A549 (cell line): ENCODE measurements at regions not wholly inside any gene's neighbourhood (a gene's known extent, or its start where the extent isn't known, plus 50 kb on each side); places are given as distances from the start of the nearest gene placed in this dataset.

Experiments used
- ATAC-seq, 2 experiments: fragments of 200-7000 bp in 1 of 2; fragments of >200 bp in 1 of 2; cut with Nextera tagmentation in 1 of 2; cut with Tn5 transposase in 1 of 2; 3 replicates each; pipeline versions ENCODE4 v1.8.0 to v1.9.1; 2018 to 2020; ENCODE audit warnings: mild to moderate bottlenecking in 1 of 2, moderate library complexity in 1 of 2
- CTCF ChIA-PET: fragments of 300-600 bp; sonication (Branson Sonifier 250); formaldehyde crosslinking; extraction: SDS; loops from one replicate; lab custom pipeline; 2021; ENCODE audit warnings: antibody characterized with exemption, inconsistent platforms; lab: Yijun Ruan, JAX
- POLR2A ChIA-PET: fragments of 350-600 bp; formaldehyde crosslinking; extraction: SDS; loops from one replicate; lab custom pipeline; 2021; ENCODE audit warnings: antibody characterized with exemption, inconsistent platforms; lab: Yijun Ruan, JAX
- DNase-seq, 2 experiments: peaks; one replicate each; pipeline versions ENCODE4 v3.0.0 to v3.0.0-alpha.2; 2011 to 2016; ENCODE audit warnings: low read depth in 1 of 2, low spot score in 1 of 2
- FAIRE-seq: peaks from 2 replicates; lab custom pipeline; 2011; peaks lifted over from hg19 to GRCh38; lab: Jason Lieb, UNC
- H3K27ac ChIP-seq, 2 experiments: fragments of >200 bp; sonication (Bioruptor Twin); formaldehyde crosslinking; 3 replicates each; pipeline ENCODE4 v1.5.1; 2016 to 2017
- H3K4me1 ChIP-seq: fragments of >200 bp; sonication (Bioruptor Twin); formaldehyde crosslinking; 3 replicates; pipeline ENCODE4 v1.6.1; 2016
- H3K4me2 ChIP-seq: fragments of >200 bp; sonication (Bioruptor Twin); formaldehyde crosslinking; 3 replicates; pipeline ENCODE4 v1.6.1; 2016
- H3K4me3 ChIP-seq: fragments of >200 bp; sonication (Bioruptor Twin); formaldehyde crosslinking; 3 replicates; pipeline ENCODE4 v1.5.1; 2016
- H3K9me3 ChIP-seq: fragments of >200 bp; sonication (Bioruptor Twin); formaldehyde crosslinking; 3 replicates; pipeline ENCODE4 v1.6.1; 2016
- BHLHE40 ChIP-seq: IDR thresholded peaks from 2 replicates; pipeline ENCODE4 v1.6.1; 2012; ENCODE audit warnings: low read depth, low read length, inconsistent platforms
- CBX2 ChIP-seq: fragments of 200-600 bp; sonication (generic); IDR thresholded peaks from 2 replicates; pipeline ENCODE4 v1.6.1; 2016; ENCODE audit warnings: low read depth, mild to moderate bottlenecking, borderline replicate concordance
- CHD2 ChIP-seq: fragments of 150-350 bp; IDR thresholded peaks from 2 replicates; pipeline ENCODE4 v1.6.1; 2014; ENCODE audit warnings: low read length; ENCODE audit not compliant: partially characterized antibody
- EHMT2 ChIP-seq: fragments of 200-600 bp; sonication (generic); IDR thresholded peaks from 2 replicates; pipeline ENCODE4 v1.6.1; 2016; ENCODE audit warnings: antibody characterized with exemption, low read depth, mild to moderate bottlenecking, moderate library complexity
- EP300 ChIP-seq, 2 experiments: fragments of >200 bp; sonication (Bioruptor Twin); formaldehyde crosslinking; IDR thresholded peaks; 2 replicates in 1 of 2; 3 replicates in 1 of 2; pipeline ENCODE4 v1.6.1; 2016 to 2017
- FOXS1 ChIP-seq: fragments of 250-450 bp; sonication (Bioruptor Pico); IDR thresholded peaks from 2 replicates; pipeline ENCODE4 v1.5.0; 2020; ENCODE audit warnings: mild to moderate bottlenecking, moderate library complexity
- GATA3 ChIP-seq: IDR thresholded peaks from 2 replicates; pipeline ENCODE4 v1.6.1; 2012; ENCODE audit warnings: borderline replicate concordance
- HEYL ChIP-seq: fragments of 250-450 bp; sonication (Bioruptor Pico); IDR thresholded peaks from 2 replicates; pipeline ENCODE4 v1.8.0; 2021; ENCODE audit warnings: mild to moderate bottlenecking, moderate library complexity
- HOXB5 ChIP-seq: fragments of 250-450 bp; sonication (Bioruptor Pico); IDR thresholded peaks from 2 replicates; pipeline ENCODE4 v1.5.0; 2020; ENCODE audit warnings: mild to moderate bottlenecking, moderate library complexity
- KDM1A ChIP-seq: fragments of 200-600 bp; sonication (generic); IDR thresholded peaks from 2 replicates; pipeline ENCODE4 v1.6.1; 2016; ENCODE audit warnings: low read depth, mild to moderate bottlenecking
- KDM5A ChIP-seq: fragments of 200-600 bp; sonication (generic); IDR thresholded peaks from 2 replicates; pipeline ENCODE4 v1.6.1; 2016; ENCODE audit warnings: antibody characterized with exemption, mild to moderate bottlenecking
- MAFK ChIP-seq: fragments of 450-650 bp; IDR thresholded peaks from 2 replicates; pipeline ENCODE4 v1.6.1; 2014; ENCODE audit not compliant: partially characterized antibody
- NFE2L2 ChIP-seq: fragments of 150-350 bp; conservative IDR thresholded peaks from 2 replicates; pipeline ENCODE4 v1.6.1; 2014; ENCODE audit warnings: low read length
- NPAS2 ChIP-seq: fragments of 250-450 bp; sonication (Bioruptor Pico); IDR thresholded peaks from 2 replicates; pipeline ENCODE4 v1.8.0; 2022; ENCODE audit warnings: mild to moderate bottlenecking, moderate library complexity, borderline replicate concordance
- PHF8 ChIP-seq: fragments of 200-600 bp; sonication (generic); IDR thresholded peaks from 2 replicates; pipeline ENCODE4 v1.6.1; 2016; ENCODE audit warnings: low read depth, mild to moderate bottlenecking, antibody characterized with exemption, moderate library complexity, borderline replicate concordance
- POLR2A ChIP-seq: IDR thresholded peaks from 2 replicates; pipeline ENCODE4 v1.6.1; 2012; ENCODE audit warnings: mild to moderate bottlenecking, low read length
- RNF2 ChIP-seq: fragments of 200-600 bp; sonication (generic); IDR thresholded peaks from 2 replicates; pipeline ENCODE4 v1.6.1; 2016; ENCODE audit warnings: low read depth, mild to moderate bottlenecking, antibody characterized with exemption, moderate library complexity, borderline replicate concordance
- TP53 ChIP-seq: fragments of 250-450 bp; sonication (Bioruptor Pico); IDR thresholded peaks from 2 replicates; pipeline ENCODE4 v1.5.0; 2021; ENCODE audit warnings: mild to moderate bottlenecking, moderate library complexity
- ZC3H11A ChIP-seq: fragments of 450-650 bp; IDR thresholded peaks from 2 replicates; pipeline ENCODE4 v1.6.1; 2014; ENCODE audit warnings: antibody characterized with exemption, mild to moderate bottlenecking
- WGBS: methylation state at CpG from one replicate; pipeline ENCODE4 v1.1.6; 2017; ENCODE audit errors: missing lambda C conversion rate; 5-methylcytosine and 5-hydroxymethylcytosine counted together
- TF ChIP-seq, protein P1 (sequence below): fragments of 250-450 bp; sonication (Bioruptor Pico); IDR thresholded peaks from 2 replicates; pipeline ENCODE4 v1.5.0; 2020; ENCODE audit warnings: low read depth, mild to moderate bottlenecking, moderate library complexity
- TF ChIP-seq, protein P2 (sequence below): IDR thresholded peaks from 2 replicates; pipeline ENCODE4 v1.6.1; 2012
- TF ChIP-seq, protein P3 (sequence below): fragments of 200-600 bp; sonication (generic); IDR thresholded peaks from 2 replicates; pipeline ENCODE4 v1.6.1; 2016; ENCODE audit warnings: antibody characterized with exemption, mild to moderate bottlenecking, moderate library complexity
- TF ChIP-seq, protein P4 (sequence below): fragments of >200 bp; sonication (Bioruptor Twin); formaldehyde crosslinking; IDR thresholded peaks from 3 replicates; pipeline ENCODE4 v1.5.1; 2016

DNA sequence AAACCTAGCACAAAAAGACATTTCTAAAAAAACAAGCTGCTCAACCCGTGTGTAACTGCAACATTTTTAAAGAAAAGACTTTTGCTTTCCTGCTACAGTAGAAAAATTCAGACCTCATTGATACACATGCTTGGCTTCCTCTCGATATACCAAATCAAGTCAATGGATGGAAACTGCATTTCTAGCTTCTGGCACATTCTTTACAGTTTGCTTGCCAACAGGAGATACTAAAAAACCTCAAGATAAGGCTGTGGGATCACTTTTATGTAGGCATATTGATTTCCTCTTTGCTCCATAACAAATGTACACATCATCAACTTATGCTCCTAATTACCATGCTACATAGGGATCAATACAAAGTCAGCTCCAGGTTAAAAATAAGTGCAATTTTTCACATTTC is 178.4 kb downstream of the SIPA1L2 start:
- ATAC-seq (no peak), DNase-seq (no peak), FAIRE-seq (no peak)
- TF ChIP-seq NPAS2, result no peak
- TF ChIP-seq KDM5A, result no peak
- TF ChIP-seq, protein P1, sequence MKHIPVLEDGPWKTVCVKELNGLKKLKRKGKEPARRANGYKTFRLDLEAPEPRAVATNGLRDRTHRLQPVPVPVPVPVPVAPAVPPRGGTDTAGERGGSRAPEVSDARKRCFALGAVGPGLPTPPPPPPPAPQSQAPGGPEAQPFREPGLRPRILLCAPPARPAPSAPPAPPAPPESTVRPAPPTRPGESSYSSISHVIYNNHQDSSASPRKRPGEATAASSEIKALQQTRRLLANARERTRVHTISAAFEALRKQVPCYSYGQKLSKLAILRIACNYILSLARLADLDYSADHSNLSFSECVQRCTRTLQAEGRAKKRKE (CRISPR knock-in tag), result no peak
- WGBS, result 83% methylated on average over 2 of the region's 2 CpGs
- Histone ChIP-seq H3K4me3 (no peak overlapping the region), H3K4me1 (no peaks in the 10 kb centered on the region), H3K27ac (no peak overlapping the region), H3K9me3 (no peaks in the 10 kb centered on the region), H3K4me2 (no peak overlapping the region)
- ChIA-PET CTCF (interaction anchor here (0.8 to 0.9 kb wide), 2 partner anchors 9 to 14 kb away, joined by 3 read pairs; no protein-coding TSS in a partner anchor), POLR2A (no interaction called here)

DNA sequence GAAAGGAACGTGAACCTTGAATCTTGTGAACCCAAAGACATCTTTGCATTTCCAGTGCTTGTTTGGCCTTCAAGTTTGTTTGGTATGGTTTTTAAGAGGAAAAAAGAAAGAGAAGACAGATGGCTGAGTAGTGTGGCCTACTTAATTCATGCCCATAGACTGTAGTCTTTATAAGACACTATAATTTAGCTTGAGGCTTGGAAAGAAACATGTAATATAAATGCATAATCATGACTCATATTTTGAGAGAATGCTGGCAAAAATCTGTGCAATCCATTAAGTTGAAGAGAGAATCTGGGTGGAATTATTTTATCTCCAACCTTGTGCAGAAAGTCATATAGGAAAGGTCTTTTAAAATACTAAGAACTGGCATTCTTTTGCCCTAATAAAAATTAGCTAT is 179.3 kb downstream of the SIPA1L2 start:
- ChIA-PET POLR2A (no interaction called here), CTCF (no interaction called here)
- 88% methylated on average over 1 of the region's 1 CpG for whole genome bisulfite sequencing
- FAIRE-seq (no peak), ATAC-seq (no peak), DNase-seq (no peak)
- TF ChIP-seq CBX2, result no peak
- TF ChIP-seq, protein P2, sequence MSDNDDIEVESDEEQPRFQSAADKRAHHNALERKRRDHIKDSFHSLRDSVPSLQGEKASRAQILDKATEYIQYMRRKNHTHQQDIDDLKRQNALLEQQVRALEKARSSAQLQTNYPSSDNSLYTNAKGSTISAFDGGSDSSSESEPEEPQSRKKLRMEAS, result no peak
- TF ChIP-seq HEYL (CRISPR knock-in tag), result no peak
- no peak for TF ChIP-seq EP300 (IDR thresholded peaks at IDR 0.05)
- TF ChIP-seq, protein P3, sequence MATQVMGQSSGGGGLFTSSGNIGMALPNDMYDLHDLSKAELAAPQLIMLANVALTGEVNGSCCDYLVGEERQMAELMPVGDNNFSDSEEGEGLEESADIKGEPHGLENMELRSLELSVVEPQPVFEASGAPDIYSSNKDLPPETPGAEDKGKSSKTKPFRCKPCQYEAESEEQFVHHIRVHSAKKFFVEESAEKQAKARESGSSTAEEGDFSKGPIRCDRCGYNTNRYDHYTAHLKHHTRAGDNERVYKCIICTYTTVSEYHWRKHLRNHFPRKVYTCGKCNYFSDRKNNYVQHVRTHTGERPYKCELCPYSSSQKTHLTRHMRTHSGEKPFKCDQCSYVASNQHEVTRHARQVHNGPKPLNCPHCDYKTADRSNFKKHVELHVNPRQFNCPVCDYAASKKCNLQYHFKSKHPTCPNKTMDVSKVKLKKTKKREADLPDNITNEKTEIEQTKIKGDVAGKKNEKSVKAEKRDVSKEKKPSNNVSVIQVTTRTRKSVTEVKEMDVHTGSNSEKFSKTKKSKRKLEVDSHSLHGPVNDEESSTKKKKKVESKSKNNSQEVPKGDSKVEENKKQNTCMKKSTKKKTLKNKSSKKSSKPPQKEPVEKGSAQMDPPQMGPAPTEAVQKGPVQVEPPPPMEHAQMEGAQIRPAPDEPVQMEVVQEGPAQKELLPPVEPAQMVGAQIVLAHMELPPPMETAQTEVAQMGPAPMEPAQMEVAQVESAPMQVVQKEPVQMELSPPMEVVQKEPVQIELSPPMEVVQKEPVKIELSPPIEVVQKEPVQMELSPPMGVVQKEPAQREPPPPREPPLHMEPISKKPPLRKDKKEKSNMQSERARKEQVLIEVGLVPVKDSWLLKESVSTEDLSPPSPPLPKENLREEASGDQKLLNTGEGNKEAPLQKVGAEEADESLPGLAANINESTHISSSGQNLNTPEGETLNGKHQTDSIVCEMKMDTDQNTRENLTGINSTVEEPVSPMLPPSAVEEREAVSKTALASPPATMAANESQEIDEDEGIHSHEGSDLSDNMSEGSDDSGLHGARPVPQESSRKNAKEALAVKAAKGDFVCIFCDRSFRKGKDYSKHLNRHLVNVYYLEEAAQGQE, result no peak
- no peak overlapping the region for H3K4me2 ChIP-seq
- no peaks in the 10 kb centered on the region for H3K9me3 ChIP-seq
- no peaks in the 10 kb centered on the region for H3K4me1 ChIP-seq
- no peak overlapping the region for H3K27ac ChIP-seq
- no peak overlapping the region for H3K4me3 ChIP-seq

DNA sequence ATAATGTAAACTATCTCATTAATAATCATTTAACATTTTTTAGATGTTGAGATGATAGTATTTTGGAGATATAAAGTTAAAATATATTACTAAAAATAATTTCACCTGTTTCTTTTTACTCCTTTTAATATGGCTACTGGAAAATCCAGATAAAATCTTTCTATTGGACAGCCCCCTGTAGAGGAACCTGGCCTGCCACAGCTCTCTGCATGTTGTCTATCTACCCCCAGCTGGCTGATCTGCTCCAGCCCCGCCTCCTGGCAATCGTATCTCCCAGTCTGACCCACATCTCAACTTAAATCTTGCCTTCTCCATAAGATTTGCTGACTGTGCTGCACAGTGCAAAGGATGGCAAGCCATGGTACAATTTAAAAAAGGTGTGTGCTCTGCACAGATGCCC is 182.8 kb downstream of the SIPA1L2 start:
- WGBS, result 100% methylated on average over 2 of the region's 2 CpGs
- ChIA-PET POLR2A (no interaction called here), CTCF (no interaction called here)
- ATAC-seq (no peak), DNase-seq (no peak), FAIRE-seq (no peak)
- H3K27ac ChIP-seq, result no peak overlapping the region
- H3K4me3 ChIP-seq, result no peak overlapping the region
- TF ChIP-seq NFE2L2 (no peak), MAFK (peak; percentile 34)
- TF ChIP-seq, protein P1 (CRISPR knock-in tag), result no peak
- no peaks in the 10 kb centered on the region for H3K9me3 ChIP-seq
- H3K4me2 ChIP-seq, result no peak overlapping the region
- H3K4me1 ChIP-seq, result no peaks in the 10 kb centered on the region

DNA sequence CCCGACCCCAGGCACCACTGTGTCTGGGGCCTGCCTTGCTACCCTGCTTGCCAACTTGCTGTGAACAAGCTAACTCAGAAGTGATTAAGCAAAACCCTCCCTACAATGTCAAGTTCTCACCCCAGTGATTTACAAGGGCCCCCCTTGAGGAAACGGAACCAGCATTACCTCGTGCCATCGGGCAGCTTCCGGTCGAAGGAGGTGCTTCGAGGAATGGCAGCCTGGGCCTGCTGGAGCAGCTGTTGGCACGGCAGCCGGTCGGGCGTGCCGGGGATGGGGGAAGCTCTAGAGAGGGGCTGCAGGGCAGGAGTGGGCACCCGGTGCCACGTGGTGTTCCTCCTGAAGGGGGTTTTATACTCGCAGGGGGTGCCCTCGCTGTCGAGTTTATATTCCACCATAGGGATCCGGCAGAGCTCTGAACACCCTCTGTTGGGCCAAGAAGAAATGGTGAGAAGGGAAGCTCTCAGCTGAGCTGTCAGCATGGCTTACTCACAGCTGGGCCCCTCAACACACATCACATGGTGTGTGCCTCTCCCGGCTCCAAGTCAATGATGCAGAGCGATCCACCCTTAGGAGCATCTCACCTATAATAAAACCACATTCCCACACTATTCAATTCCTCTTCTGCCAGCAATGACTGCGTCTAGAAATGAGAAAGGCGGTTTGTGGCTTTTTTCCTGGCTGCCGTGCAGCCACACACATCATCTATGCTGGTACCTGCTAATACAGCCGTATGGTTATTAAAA is 184.4 kb downstream of the SIPA1L2 start:
- 90% methylated on average over 20 of the region's 24 CpGs for WGBS
- no peaks in the 10 kb centered on the region for H3K4me1 ChIP-seq
- DNase-seq, result no peak
- no peak overlapping the region for H3K4me3 ChIP-seq
- H3K27ac ChIP-seq, result no peak overlapping the region
- POLR2A ChIA-PET, result no interaction called here
- FAIRE-seq, result no peak
- CTCF ChIA-PET, result interaction anchor here (0.6 to 1.5 kb wide), 5 partner anchors 15 to 579 kb away, joined by 3 to 5 read pairs (median 3); no protein-coding TSS in a partner anchor
- no peak for ATAC-seq
- no peaks in the 10 kb centered on the region for H3K9me3 ChIP-seq
- H3K4me2 ChIP-seq, result no peak overlapping the region
- TF ChIP-seq FOXS1 (CRISPR knock-in tag) (no peak), RNF2 (no peak), CHD2 (no peak), PHF8 (no peak), HOXB5 (CRISPR knock-in tag) (no peak), KDM1A (no peak), GATA3 (no peak), POLR2A (no peak), BHLHE40 (no peak), ZC3H11A (no peak), KDM5A (no peak), EHMT2 (no peak), MAFK (no peak), TP53 (CRISPR knock-in tag) (no peak)
- TF ChIP-seq, protein P2, result no peak
- TF ChIP-seq, protein P4, sequence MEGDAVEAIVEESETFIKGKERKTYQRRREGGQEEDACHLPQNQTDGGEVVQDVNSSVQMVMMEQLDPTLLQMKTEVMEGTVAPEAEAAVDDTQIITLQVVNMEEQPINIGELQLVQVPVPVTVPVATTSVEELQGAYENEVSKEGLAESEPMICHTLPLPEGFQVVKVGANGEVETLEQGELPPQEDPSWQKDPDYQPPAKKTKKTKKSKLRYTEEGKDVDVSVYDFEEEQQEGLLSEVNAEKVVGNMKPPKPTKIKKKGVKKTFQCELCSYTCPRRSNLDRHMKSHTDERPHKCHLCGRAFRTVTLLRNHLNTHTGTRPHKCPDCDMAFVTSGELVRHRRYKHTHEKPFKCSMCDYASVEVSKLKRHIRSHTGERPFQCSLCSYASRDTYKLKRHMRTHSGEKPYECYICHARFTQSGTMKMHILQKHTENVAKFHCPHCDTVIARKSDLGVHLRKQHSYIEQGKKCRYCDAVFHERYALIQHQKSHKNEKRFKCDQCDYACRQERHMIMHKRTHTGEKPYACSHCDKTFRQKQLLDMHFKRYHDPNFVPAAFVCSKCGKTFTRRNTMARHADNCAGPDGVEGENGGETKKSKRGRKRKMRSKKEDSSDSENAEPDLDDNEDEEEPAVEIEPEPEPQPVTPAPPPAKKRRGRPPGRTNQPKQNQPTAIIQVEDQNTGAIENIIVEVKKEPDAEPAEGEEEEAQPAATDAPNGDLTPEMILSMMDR, result no peak
